ENCODE measurements at regions not wholly inside any gene's neighbourhood (a gene's known extent, or its start where the extent isn't known, plus 50 kb on each side); places are given as distances from the start of the nearest gene placed in this dataset.

- no peak for TF ChIP-seq CTCF (IDR thresholded peaks at IDR 0.05; ENCODE audit: low read depth, low read length, poor library complexity, severe bottlenecking)
- no peak for TF ChIP-seq EZH2phosphoT487 (IDR thresholded peaks at IDR 0.05; ENCODE audit: borderline replicate concordance, low read length)
Observed at GRCh38 chr12:67468549-67469245, 179.8 kb upstream of the DYRK2 start.
